Glomerular visceral epithelial cell (primary cell): ENCODE measurements at regions not wholly inside any gene's neighbourhood (a gene's known extent, or its start where the extent isn't known, plus 50 kb on each side); places are given as distances from the start of the nearest gene placed in this dataset.

Source experiments
- DNase-seq: peaks from one replicate; pipeline ENCODE4 v3.0.0-alpha.2; 2016; ENCODE audit errors: extremely low spot score

DNA sequence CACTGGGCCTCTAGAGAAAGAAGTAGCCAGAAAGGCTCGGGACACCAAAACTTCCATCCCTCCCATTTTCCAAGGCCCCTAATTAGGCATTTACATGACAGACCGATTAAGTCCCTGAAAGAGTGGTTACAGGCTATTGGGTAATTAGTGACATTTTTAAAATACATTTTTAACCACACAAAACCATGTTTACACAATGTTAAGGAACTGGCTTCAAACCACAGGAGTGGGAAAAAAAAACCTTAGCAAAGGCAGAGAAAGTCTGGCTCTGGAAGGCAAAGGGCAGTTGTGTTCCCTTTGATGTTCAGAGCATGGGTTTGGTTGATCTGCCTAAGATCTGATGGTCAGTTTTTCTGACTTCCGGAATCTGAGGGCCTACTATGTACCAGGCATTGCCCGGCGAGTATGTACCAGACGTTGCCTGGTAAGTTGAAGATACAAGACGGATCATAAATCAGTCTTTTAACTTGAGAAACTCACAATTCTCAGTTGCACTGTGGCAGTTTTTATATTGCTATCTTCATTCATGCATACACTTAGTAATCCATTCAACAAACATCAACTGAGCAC lies 576.5 kb downstream of the MED13L start:
- no peak for DNase-seq

DNA sequence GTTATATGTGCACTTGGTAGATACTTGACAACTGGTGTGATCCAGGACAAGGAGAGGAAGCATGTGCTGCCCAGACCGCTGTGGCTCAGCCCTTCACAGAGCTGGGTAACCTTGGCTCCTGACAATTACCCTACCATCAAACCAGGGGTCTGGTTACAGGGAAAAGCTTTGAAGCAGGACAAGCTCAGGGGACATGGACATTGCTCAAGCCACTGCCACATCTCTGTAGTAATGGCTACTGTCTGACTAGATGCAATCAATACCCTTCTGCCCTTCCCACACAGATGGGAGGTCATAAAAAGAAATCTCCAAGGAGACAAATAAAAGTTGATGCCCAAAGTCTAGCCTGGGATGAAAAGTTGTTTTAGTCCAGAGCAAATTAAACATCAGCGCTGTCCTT lies 577.4 kb downstream of the MED13L start:
- DNase-seq, result no peak

DNA sequence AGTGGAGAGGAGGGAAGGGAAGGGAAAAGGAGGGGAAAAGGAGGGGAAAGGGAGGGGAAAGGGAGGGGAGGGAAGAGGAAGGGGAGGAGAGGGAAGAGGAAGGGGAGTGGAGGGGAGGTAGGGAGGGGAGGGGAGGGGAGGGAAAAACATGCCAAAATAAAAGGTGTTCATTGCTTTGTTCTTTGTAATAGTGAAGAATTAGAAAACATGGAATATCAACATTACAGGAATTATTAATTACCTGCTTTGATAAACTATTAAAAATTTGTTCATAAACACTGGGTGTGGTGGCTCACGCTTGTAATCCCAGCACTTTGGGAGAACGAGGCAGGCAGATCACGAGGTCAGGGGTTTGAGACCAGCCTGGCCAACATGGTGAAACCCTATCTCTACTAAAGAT lies 579.2 kb downstream of the MED13L start:
- no peak for DNase-seq

DNA sequence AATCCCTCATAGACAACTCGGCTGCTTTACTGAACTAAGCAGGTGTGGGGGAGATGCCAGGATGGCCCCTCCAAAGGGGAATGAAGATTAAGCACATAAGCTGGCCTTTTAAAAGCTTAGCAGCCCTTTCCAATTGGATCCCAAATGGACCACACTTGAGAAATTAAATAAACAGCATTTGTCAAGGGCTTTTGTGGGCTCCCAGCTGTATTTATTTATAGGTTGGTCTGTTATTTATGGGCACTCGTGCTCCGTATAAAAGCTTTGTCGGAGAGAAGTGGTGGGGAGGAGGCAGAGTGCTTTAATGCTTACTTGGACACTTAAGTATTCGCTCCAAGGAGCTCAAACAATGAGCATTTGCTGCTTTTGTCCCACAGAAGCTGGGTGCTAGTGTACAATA lies 580.2 kb downstream of the MED13L start:
- DNase-seq, result no peak

DNA sequence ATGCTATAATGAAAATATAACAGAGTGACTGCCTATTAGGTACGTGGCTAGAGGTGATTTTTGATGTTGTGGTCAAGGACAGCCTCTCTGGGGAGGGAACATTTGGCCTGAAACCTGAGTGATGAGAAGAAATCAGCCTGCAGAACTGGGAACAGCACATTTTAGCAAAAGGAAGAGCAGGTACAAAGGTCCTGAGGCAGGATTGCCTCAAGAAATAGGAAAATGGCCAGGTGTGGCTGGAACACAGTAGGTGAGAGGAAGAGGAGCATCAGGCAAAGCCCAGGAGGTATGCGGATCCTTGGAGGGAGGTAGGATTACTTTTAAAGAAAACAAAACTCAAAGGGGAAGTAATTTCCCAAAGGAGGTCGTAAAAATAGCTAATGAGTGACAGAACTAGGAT lies 582.9 kb downstream of the MED13L start:
- DNase-seq, result no peak

DNA sequence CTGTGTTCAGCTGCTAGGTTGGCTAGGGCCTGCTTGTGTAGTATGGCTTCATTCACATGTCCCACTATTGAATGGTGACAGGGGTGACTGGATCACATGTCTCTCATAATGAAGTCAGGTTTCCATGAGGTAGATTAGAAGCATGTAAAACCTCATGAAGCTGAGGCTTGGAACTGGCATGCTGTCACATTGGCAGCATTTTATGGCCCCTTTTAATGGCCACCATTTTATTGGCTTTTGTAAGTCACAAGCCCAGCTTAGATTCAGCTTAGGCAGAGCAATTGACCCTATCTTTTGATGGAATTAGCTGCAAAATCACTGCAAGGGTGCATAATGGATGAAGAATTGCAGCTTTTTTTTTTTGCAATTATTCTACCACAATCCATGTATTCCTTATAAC lies 583.5 kb downstream of the MED13L start:
- no peak for DNase-seq

DNA sequence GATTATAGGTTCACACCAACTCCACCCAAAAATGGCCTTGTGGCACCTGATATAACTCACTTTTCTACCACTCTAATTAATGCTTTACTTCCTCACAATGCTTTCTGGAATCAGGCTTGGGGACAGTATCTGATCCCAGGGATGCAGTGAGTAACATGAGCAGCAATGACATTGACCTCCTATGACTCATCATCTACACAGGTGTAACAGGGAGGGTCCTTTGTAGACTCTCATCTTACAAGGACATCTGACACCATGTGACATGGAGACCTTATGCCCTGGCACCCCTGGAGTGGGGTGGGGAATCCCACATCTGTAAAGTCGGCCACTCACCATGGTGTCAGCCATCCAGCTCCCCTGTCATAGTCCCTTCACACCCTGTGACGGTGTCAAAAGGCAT lies 586.4 kb downstream of the MED13L start:
- DNase-seq, result no peak

DNA sequence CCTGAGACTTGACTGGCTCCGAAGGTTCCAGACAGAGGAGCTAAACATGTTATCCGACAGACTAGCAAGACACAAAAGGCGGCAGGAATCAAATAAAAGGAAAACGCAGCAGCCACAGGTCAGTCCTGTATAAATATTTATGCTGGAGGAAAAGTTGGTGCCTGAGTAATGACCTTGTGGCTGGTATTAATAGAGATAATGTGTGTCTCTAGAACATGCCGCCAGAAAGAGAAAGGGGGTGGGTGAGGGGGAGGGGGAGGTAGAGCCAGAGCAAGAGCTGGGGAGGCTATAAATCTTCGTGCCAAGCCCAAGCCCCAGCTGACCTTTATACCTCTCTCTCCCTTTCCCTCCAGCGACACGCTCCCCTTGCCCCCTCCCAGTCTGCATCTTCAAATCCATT lies 590.4 kb downstream of the MED13L start:
- DNase-seq, result no peak

DNA sequence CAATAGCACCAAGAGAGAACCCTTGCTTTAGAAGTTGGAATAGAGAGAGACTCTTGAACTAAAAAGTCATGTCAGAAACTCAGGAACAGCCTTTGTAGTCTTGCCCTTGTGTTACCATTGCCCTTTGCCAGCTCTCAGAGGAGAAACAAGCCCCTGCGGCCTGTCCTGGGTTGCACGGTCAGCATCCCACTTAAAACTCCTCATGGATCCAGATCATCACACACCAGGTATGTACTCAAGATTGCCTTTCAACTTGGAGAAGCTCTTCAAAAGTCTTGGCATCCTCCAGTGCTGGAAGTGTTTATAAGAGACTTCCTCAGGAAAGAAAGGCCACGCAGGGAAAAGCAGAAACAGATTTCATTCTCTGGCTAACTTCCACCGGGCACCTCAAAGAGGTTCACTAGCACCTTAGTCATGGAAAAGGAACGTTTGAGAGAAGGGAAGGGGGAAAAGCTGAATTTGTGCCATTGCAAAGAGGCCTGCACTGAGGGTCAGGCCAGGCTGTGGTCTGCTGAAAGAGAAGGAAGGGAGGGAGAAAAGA lies 594.2 kb downstream of the MED13L start:
- no peak for DNase-seq

DNA sequence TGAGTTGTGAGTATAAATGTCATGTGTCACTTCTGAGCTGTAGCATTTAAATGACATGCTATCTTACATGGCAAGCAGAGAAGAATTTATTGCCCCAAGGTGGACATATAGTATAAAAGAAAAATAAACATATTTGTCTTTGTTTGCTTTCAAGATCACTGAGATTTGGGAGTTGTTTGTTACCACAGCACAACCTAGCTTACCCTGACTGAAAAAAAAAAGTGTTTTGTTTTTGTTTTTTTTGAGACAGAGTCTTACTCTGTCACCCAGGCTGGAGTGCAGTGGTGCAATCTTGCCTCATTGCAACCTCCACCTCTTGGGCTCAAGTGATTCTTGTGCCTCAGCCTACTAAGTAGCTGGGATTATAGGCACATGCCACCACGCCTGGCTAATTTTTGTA lies 596.5 kb downstream of the MED13L start:
- DNase-seq, result no peak

DNA sequence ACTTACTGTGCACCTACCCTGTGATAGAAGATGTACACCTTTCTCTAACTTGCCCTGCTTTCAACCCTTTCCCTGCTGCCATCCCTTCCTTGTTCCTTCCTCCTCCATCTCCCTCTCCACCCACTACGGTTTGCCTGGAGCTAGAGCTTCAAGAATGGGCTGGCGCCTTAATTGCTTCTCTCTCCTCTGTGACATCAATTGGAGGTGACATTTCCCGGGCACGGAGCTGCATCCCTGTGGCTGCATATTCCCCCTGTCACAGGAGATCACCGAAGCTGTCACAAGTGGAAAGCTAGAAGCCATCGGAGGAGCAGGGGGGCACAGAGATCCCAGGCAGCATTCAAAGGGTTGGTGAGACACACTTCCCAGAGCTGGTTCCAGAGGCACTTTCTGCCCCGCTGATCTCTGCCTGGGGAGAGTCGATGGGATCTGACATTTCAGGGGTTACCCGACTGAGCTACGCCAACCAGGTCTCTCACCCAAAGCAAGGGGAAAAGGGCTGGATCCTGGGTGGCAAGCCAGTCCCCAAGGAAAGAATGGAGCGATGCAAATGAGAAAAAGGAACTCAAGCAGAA lies 604.9 kb downstream of the MED13L start:
- no peak for DNase-seq

DNA sequence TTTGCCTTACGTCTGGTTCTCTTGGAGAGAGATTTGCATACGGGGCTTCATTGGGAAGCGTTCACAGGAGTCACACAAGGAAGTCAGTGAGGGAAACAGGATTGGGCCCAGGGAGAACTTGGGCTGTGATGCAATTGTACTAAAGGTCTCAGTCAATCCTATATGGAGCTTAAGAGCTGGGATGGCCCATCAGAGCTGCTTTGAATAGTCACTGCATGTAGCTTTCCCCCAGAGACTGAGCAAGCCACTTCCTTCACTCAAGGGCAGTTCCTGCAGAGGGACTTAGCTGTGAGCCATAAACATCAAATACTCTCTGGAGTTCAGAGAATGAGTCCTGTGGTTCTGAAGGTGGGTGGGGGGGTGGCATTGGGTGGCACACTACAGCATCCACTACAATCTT lies 605.4 kb downstream of the MED13L start:
- DNase-seq, result no peak

DNA sequence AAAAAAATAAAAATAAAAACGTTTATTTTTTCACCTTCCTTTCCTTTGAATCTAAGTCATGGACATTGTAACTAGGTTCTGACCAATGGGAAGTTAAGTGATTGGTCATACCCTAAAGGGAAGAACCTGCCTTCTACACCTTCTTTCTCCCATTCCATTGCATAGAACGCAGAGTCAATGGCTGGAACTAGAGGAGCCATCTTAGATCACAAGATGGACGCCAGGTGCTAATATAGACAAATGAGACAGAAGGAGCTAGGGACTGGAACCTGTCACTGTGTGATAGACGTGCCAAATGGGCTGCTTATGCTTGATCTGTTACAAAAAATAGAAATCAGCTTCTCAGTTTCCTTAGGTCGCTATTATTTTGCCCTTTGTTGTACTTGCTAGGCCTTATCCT lies 606.6 kb downstream of the MED13L start:
- no peak for DNase-seq

DNA sequence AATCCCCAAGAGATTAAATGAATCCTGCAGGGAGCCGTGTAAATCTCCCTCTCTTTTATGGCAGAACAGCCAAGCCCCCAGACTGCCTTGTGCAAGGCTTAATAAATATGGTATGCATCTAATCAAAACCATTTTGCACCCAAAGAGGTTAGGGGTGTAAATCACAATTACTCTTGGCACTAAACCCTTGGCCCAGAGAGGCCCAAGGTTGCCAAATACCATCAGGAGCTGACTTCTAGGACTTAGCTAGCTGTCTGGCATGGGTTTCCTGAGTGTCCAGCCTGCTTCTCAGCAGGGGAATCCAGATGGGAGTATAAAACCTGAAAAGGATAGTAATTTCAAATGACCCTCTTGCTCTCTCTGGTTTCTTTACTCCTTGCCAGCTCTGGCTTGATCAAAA lies 610.4 kb downstream of the MED13L start:
- DNase-seq, result no peak

DNA sequence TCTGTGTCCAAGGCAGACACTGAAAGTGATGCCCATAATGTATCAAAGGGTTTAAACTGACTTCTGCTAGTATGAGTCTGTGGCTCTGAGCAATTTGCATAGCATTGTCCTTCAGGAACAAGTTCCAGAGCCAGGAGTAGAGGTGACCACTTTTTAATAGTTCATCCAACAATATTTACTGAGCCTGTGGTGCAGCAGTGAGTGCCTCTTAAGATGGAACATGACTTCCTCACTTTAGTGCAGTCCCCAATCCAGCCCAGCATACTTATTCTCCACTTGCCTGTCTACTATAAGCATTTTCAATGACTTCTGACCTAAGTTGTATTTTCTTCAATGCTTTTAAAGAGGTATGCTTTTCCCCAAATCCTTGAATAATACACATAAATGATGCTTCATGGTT lies 611.3 kb downstream of the MED13L start:
- DNase-seq, result no peak

DNA sequence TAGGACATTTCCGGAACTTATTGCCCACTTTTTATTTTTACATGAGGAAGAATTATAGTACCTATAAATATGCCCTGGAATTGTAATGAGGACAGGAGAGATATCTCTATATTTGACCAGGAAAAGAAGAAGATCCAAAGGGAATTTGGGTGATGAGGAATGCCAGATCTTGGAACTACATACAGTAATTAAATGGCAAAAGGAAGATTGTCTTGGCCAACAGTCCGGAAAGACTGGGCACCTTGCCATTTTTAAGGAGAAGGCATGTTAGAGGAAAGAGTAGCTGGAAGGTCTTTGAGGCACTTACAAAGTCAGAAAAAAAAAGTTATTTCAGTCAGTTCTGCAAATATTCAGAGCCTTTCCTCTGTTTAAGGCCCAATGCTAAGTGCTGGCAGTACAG lies 616.4 kb downstream of the MED13L start:
- DNase-seq, result no peak

DNA sequence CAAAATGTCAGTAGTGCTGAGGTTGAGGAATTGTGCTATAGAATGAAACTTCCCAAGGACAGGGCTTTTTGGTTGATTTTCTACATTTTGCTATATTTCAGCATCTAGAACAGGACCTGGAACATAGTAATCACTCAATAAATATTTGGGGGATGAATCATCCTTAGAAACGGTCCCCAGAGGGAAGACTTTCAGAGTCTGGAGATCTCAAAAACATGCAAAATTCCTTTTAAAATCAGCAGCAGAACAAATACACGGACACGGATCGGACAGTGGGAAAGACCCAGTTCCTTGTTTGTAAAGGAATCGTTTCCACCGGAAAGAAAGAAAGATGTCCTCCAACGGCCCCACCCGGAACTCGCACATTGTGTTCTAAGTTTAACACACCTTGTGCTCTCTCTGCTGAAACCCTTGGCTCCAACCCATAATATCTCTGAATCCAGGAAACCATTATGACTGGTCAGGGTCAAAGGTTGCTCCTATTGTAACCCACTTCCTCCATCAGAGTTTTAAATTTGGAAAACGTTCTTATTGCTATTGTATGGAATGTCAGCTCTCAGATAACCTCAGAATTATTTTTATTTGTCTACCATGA lies 617.2 kb downstream of the MED13L start:
- DNase-seq, result no peak

DNA sequence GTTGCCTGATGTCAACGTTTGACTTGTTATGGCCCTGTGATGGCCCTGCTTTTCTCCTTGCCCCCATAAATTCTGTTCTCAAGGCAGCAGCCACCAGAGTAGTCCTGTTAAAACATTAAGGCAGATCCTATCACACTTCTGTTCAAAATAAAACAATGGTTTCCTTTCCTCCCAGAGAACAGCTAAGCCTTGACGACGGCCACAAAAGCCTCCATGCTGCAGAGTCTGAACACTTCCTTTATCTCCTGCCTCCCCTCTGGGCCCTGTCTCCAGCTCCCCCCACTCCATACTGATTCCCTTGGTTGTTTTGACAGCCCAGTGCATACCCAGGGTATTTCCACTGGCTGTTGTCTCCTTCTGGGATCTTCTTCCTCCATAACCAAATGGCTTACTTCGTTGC lies 618.1 kb downstream of the MED13L start:
- DNase-seq, result no peak

DNA sequence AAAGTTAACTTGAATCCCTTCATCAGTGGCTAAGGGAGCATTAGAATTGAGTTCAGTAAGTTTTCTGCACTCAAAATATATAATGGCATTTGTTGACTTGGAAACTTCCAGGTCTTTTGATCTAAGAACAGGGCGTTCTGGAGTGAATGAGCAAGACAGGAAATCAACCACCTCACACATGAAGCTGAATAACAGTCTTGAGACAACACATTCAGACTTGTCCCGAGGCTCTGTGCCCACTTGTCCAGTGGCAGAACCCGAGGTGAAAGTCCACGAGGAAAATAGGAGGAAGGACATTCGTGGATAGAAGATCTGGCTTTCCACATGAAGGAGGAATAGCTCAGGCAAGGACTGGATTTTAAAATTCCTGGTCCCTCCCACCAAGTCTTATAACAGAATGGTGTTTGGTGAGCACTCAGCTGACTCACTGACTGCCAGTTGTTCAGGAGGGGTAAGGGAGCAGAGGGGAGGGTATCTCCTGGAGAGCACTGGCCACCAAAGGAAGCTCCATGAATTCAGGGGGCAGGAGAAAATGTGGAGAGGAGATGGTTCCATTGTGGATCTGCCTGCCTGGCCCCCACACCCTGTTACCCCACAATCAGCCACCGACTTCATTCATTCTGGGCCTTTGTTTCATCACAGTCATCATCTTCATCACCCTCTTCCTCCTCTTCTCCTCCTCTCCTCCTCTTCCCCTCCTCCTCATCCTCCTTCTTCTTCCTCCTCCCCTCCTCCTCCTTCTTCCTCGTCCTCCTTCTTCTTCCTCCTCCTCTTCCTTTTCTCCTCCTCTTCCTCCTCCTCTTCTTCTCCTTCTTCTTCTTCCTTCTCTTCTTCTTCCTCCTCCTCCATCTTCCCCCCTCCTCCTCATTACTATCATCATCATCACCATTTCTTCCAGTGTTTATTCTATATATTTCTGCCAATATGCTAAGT lies 620.1 kb downstream of the MED13L start:
- no peak for DNase-seq

DNA sequence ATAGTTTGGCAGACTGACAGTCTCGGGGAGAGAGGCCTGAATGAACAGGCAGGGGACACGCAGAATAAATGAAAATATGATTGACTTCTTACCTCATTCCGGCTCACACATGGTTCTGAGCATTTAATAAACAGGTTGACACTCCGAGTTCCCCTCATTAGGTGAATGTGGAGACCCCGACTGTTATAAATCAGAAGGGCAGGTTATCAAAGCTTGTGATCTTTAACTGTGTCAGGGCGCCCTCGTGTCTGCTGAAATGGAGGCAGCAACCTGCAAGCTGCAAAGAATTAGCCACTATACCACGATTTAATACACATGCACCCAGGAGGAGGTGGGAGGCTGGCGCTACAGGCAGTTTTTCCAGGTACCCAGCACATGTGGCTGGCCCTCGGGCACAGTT lies 627.5 kb downstream of the MED13L start:
- DNase-seq, result no peak

DNA sequence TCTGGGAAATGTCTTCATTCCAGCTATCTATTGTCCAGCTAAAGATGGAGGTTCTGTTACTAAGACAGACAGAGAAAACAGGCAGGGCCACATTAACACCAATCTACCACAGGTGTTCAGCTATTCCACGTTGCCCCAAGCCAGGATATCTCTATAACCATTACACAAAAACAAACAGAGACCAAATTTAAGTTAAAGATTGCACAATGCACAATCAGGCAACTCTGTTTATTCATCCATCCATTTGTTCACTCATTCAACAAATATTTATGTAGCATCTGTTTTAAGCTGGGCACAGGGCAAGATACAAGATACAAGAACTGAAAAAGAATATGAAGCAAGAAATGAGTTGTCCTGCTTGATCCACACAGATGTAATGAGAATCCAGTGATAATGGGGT lies 629.0 kb downstream of the MED13L start:
- DNase-seq, result no peak

DNA sequence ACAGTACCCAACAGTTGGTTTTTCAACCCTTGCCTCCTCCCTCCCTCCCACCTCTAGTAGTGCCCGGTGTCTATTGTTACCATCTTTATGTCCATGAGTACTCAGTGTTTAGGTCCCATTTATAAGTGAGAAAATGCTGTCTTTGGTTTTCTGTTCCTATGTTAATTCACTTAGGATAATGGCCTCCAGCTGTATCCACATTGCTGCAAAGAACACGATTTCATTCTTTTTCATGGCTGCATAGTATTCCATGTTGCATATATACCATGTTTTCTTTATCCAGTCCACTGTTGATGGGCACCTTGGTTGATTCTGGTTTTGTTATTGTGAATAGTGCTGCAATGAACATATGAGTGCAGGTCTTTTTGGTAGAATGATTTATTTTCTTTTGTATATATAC lies 631.3 kb downstream of the MED13L start:
- DNase-seq, result no peak

DNA sequence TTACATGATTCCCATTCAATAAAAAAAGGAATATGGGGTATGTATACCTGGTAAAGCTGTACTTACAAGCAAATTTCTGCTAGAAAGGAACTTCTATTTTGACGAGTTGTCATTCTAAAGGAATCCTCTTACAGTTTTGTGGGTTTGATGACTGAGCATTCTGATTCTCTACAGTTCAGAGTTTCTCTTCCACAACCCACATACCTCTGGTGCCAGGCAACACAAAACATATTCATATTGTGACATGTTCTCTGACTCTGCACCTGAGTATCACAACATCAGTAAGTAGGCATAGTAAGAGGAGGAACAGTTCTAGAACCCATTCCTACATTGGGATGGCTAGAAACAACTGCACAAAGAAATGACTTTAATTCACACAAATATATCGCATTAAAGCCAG lies 636.6 kb downstream of the MED13L start:
- peak; percentile 12 for DNase-seq
